HG03432 (cell line): ENCODE measurements at regions not wholly inside any gene's neighbourhood (a gene's known extent, or its start where the extent isn't known, plus 50 kb on each side); places are given as distances from the start of the nearest gene placed in this dataset.

Source experiments
- ATAC-seq: cut with Tn5 transposase; IDR thresholded peaks from one replicate; pipeline ENCODE4 v1.9.1; 2021; ENCODE audit warnings: mild to moderate bottlenecking, moderate library complexity; ENCODE audit not compliant: unreplicated experiment

DNA sequence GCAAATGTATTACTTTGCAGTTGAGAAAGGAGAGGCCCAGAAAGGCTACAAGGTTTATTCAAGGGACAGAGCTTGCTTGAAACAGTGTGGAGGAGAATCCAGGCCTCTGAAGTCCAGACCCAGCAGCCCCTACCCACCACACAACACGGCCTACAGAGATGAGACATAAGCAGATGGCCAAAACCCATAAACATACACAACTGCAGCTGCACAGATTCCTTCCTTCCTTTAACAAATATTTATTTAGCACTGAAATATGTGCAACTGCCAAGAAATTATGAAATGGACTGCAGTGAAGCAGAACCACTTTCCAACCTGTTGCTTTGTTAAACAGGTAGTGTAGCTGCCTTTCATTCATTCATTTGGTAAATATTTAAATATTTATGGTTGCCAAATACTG, 122.3 kb downstream of the SPATA19 start:
- no peak for ATAC-seq

DNA sequence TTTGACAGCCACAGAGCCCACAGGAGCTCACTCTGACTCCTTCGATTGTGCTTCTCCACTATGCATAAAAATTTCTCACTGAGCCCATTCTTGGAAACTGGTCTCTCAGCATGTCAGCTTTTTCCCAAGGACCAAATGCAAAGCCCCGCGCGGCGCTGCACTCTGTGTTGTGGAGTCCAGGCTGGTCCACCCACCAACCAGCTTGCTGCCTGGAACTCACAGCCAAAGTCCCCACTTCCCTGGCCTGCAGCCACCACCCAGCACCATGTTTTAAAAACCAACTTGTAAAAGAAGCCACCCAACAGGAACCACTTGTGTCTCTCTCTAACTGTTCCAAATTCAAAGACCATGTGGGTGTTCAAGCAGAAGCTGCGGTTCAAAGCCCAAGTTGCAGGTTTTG, 124.4 kb downstream of the SPATA19 start:
- no peak for ATAC-seq

DNA sequence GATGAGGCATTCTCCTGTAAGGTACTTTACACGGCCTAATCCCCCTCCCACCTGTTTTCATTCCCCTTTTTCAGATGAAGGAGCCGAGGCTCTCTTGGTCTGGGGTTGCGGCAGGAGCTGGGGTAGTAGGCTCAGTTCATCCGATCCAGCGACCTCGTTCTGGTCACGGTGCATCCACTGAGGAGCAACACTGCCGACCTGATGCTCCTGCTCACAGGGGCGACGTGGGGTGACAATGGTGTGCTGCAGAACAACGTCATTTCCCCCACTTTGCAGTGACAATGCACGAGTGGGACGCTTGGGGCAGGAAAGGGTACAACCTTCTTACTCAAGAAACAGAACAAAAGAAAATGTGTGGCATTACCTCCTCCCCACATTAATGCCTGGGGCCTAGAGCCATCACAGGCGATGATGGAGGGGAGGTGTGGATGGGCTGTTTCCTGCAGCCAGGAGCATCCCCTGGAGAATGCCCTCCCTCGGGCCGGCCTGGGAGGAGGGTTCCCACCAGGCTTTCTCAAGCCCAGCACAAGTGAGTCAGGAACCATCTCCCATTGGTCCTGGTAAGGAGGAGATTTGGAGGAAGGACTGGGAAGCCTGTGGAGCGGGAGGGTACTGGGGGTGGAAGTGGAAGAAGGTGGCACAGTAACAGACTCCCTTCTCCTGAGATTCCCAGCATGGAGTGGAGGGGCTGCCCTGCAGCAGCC, 125.6 kb downstream of the SPATA19 start:
- ATAC-seq, result no peak

DNA sequence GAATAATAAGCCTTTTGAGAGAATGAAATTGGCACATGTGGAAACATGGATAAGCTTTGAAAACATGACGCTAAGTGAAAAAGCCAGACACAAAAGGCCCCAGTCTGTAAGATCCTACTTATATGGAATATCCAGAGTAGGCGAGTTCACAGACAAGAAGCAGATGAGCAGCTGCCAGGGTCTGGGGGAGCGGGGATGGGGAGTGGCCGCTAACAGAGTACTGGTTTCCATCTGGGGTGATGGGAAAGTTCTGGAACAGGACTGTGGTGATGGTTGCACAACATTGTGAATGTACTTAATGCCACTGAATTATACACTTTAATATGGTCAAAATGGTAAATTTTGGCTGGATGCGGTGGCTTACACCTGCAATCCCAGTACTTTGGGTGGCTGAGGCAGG, 126.5 kb downstream of the SPATA19 start:
- no peak for ATAC-seq

DNA sequence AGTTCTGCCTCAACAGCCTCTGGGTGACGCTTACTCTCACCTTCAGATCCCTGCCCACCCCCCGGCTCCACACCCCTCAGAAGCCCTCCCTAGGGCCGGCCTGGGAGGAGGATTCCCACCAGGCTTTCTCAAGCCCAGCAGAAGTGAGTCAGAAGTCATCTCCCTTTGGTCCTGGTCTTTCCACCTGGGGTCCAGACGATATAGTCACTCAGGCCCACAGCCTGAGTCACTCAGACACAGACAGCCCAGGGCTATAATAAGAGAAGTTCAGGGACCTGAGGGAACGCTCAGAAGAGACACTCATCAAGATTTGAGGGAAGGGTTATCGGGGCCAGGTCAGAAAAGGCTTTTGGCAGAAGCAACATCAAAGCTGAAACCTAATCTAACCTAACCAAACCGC, 127.1 kb downstream of the SPATA19 start:
- no peak for ATAC-seq

DNA sequence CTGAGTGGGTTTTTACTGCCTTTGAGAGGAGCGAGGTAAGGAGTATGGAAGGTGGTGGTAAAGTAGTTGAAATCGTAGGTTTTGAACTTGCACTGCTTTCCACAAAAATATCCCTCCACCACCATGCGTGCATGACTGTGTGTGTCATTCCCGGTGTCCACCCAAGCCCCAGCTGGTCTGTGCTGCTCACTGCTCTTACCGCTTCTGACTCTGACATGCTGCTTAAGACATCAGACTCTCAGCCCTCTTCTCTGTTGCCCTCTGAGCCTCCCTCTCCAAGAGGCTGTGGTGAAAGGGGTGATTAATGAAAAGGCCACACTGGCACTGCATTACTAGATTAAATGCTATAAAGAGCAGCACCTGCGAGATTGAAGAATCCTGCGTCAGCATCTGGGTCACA, 128.7 kb downstream of the SPATA19 start:
- ATAC-seq, result no peak

DNA sequence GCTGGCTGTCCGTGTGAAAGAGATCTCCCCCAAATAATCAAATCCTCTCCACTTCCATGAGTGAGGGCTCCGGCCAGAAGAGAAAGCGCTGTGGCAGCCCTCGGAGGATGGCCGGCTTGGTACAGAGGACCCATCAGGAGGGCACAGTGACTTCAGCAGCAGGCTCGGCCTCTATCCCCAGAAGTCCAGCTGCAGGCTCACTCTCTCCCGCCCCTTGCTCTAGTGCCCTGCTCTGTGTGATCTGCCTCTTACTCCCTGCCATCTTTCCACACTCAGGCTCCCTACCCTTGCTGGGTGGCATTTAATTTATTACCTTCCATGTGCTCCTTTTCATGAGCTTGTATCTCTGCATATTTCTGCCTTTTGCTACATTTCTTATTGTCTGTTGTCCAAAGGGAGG, 129.7 kb downstream of the SPATA19 start:
- no peak for ATAC-seq

DNA sequence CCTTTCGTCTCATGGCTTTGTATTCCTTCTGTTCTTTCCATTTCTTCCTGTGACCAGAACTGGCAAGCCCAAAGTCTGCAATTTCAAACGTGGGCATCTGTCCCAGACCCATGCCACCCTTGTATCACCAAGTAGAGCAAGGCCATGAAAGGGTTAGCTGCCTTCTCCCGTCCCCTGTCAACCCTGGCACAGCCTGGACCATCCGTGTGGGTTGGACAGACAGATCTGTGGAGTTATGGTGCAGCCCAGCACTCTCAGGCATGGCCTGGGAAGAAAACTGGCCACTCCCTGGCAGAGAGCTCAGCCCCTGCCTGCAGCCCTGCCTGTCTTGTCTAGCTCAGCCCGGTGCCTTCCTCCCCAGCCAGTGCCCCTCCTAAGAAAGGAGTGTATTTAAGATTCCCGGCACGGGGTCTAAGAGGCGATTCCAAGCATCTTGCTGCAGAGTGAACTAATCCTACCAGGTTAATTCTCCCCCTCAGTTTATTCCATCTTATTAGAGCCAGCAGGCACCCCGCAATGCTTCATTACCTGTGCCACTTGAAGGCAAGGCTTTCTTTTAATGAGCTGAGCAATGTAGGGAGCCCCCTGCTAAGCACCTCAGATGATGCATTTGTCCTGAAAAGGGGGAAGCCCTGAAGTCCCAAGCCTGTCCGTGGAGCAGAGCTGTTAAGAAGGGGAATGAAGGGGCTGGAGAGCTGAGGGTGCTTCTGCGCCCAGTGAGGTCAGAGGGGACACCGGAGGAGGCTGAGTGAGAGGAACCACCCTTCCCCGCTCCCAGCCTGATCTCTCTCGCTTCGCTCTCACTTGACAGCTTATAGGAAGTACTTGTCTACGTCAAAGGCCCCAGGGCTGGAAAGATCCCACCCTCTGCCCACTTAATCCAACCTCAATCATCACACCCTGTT, 130.6 kb downstream of the SPATA19 start:
- no peak for ATAC-seq

DNA sequence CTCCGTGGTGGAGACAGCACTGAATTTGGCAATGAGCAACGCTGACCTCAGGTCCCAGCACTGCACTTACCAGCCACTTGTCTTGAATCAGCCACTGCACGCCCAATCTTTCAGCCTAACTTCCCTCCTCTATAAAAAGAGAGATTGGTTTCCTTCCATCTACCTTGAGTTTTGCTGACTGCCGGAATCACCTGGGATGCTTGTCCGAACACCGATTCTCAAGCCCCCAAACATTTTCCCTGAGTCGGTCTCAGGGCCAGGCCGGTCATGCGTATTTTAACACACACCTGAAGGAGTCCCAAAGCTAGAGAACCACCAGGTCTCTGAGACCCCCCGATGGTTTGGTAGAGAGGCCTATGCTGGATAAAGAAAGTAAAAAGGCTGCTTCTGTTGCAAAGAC, 131.5 kb downstream of the SPATA19 start:
- no peak for ATAC-seq

DNA sequence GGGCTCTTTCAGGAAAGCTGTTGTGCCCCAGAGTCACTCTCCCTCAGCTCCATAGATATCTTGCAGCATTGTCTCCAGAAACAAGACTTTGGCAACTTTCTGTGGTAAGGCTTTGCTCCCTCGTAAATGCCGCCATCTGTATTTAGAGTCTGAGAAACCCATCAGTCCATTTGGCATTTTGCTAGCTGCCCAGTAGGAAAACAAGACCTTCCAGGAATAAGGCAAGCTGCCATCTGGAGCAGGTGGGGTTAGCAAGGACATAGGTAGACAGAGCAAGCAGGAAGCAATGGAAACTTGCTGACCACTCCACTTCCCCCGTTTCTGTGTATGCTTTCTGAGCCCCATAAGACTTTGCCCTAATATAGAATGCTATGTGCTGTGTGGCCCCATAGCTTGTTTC, 131.9 kb downstream of the SPATA19 start:
- ATAC-seq, result no peak

DNA sequence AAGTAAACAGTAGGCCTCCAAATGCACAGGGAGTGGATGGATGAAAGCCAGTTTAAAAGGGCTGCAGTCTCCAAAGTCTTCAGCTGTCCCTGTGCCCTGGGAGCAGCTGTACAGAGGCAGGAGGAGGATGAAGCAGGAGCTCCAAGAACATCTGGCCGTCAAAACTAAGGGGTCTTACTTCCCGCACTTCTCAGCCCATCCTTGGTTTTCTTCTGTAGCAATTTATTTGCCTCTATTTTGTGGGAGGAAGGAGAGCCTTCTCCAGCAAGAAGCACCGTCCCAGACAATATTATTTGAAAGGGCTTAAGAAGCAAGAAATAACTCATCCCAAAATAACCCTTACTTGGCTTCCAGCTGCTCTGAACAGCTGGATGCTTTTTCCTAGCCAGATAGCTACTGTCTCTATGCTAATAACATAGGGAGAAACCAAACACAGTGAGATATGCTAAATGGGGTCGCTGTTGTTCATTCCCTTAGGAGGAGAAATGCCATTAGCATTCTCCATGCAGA, 133.2 kb downstream of the SPATA19 start:
- ATAC-seq, result no peak

DNA sequence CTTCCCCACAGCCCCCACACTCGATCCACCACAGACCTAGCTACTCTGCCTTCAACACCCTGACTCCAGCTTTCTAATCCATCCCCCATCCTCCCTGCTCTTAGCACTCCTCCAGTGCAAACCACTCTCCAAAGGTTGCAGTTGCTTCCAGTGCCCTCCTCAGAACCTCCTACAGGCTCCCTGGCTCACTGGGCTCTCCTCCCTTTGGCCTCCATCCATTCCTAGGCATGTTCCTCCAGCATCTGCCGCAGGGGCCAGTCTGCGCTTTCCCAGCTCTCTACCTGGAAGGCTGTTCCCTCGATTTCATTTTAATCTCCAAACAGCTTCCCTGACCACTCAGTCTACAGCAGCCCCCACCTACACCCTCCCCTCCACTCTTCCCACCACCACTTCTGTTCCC, 133.8 kb downstream of the SPATA19 start:
- ATAC-seq, result no peak

DNA sequence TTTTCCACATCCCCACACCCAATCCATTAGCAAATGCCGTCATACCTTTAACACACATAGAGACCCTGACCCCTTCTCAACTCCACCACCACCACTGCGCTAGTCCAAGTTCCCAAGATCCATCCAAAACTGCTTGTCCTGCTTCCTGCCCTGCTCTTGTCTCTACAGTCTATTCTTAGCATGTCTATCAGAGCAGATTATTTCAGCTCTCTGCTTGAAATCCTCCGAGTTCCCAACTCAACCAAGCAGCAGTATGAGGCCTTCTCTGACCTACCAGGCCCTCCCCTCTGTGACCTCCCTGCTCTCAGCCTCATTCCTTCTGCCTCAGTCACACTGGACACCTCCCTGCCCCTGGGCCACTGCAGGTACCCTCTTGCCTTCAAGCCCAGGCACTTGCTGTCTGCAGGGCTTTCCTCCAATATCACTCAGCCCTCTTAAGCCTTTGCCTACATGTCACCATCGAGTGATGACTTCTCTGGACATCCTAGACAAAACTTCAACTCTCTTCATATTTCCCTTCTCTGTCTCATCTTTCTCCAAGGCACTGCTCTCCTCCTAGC, 134.6 kb downstream of the SPATA19 start:
- no peak for ATAC-seq

DNA sequence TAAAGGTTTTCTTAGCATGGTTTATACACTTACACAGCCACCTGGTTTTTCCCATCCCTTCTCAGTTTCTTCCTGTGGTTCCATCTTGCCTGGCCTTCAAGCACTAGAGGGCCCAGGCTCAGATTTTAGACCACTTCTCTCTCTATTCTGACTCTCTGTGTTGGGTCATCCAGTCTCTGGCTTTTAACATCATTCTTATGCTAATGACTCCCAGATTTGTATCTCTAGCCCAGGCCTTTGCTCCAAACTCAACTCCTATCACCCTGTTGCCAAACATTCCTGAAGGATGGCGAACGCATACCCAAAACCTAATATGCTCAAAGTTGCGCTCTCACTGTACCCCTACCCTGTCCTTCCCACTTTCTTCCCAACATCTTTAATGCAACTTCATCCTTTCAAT, 135.1 kb downstream of the SPATA19 start:
- ATAC-seq, result no peak

DNA sequence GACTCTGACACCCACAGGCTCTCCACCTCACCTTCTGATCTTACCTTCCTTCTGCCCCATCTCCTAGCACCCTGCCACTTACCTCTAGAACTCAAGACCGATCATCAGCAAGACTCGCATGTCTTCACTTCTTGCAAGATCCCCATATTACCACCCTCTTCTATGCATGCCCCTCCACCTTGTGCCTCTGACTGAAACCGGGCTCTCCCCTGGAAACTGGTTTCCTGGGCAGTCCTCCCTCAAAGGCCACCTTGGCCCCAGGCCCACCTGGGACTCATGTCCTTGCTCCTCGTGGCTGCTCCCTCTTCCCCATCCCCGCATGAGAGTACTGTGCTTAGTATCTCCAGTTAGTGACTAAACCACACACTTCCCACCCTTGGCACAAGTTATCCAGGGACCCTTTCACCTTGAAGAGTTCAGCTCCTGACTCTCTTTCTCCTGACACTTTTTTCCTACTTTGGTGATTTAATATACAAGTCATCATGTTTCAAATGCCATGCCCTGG, 136.7 kb downstream of the SPATA19 start:
- ATAC-seq, result no peak

DNA sequence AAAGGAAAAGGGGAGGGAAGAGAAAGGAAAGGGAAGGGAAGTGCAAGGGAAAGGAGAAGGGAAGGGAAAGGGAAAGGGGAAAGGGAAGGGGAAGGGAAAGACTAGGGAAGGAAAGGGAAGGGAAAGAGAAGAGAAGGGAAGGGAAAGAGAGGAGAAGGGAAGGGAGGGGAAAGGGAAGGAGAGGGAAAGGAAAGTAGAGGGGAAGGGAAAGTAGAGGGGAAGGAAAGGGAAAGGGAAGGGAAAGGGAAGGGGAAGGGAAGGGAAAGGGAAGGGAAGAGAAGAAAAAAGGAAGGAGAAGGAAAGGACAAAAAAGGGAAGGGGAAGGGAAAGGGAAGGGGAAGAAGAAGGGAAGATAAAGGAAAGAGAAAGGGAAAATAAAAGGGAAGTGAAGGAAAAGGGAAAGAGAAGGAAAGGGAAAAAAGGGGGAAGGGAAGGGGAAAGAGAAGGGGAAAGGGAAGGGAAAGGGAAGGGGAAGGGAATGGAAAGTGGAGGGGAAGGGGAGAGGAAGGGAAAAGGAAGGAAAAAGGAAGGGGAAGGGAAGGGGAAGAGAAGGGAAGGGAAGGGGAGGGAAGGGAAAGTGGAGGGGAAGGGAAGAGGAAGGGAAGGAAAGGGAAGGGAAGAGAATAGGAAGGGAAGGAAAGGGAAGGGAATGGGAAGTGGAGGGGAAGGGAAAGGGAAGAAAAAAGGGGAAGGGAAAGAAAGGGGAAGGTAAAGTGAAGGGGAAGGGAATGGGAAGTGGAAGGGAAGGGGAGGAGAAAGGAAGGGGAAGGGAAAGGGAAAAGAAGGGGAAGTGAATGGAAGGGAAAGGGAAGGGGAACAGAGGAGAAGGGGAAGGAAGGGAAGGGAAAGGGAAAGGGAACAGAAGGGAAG, 138.2 kb downstream of the SPATA19 start:
- ATAC-seq, result no peak

DNA sequence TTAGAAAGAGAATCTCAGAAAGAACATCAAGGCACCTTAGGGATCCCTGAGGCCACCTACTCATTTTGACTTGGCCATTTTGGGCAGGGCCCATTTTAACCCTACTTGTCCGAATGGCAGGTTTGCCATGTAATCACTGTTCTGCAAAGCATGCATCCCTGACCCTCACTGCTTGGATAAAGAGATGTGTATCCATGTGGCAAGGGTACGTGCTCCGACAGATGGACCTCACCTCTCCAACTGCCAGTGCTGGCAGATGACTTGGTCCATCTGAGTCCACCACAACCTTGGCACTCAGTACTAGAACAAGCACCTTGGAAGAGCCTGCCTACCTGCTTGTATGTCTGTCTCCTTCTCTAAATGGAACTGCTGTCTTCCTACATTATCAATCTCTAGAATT, 139.4 kb downstream of the SPATA19 start:
- no peak for ATAC-seq

DNA sequence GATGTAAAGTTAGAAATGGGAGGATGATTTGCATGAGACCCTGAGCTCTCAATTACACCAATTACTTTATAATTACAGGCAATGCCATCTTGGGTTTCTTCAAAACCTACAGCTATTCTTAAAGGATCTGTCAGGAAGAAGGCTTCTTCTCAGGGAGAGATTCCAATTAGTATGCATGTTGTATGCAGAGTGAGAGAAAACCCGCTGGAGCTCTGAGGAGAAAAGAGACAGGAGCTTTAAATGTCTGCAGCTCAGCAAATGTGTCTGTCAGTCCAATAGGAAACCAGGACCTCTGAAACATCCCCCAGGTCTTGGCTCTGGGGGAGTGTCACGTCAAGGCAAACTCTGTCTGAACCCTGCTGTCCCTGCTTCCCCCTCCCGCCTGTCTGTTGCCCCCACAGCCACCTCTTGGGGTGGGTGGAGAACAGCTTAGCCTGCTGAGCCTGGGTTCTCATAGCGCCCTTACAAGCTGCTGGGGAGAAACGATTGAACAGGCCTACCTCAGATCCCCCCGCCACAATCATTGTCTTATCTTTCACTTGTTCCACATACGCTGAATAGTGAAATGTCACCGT, 140.2 kb downstream of the SPATA19 start:
- no peak for ATAC-seq

DNA sequence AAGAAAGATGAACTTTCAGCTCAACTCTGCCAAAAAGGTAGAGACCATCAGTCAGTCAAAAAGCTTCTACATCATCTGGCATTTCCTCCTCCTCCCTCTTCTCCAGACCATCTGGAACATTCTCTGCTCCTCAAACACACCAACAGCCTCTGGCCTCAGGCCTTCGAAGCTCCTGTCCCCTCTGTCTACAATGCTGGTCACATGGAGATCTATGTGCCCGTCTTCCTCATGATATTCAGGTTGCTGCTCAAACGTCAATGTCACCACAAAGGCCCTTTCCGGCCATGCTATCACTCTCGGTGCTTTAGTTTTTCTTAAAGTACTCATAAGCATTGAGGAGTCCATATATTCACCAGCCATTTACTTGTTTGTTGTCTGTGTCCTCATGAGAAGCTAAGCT, 146.2 kb downstream of the SPATA19 start:
- ATAC-seq, result no peak

DNA sequence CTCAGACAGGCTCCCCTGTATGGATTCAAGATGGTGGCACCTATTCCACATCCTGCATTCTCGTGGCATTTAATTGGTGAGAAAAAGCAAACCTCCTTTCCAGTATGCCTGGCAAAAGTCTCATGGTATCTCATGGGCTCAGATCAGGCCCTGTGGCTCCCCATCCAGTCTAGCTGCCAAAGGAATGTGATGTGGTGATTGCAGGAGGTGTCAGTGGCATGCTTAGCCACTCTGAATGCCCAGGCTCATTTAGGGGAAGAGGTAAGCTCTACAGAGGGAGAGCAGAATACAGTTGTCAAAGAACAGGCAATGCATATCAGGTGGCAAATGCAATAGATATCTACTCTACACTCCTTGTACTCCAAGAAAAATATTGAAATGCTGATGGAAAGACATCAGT, 146.7 kb downstream of the SPATA19 start:
- no peak for ATAC-seq
